NT2/D1 (cell line): ENCODE measurements at regions not wholly inside any gene's neighbourhood (a gene's known extent, or its start where the extent isn't known, plus 50 kb on each side); places are given as distances from the start of the nearest gene placed in this dataset.
"Not testable (repeated sequence)": the region's sequence is repeated elsewhere in the genome, so short reads cannot be mapped to it uniquely, and the experiment has no call there.

Experiments
- DNase-seq: peaks from one replicate; pipeline ENCODE4 v3.0.0-alpha.2; 2011; ENCODE audit warnings: low read depth, low spot score
- H3K27me3 ChIP-seq: 2 replicates; pipeline ENCODE4 v1.6.0; 2011; ENCODE audit warnings: mild to moderate bottlenecking; ENCODE audit not compliant: insufficient read length, insufficient read depth
- H3K36me3 ChIP-seq: 2 replicates; pipeline ENCODE4 v1.6.1; 2011; ENCODE audit warnings: mild to moderate bottlenecking, low read length, mixed read lengths; ENCODE audit not compliant: insufficient read depth, insufficient read length
- H3K4me1 ChIP-seq: 2 replicates; pipeline ENCODE4 v1.5.1; 2011; ENCODE audit not compliant: insufficient read depth, insufficient read length
- H3K4me3 ChIP-seq: 2 replicates; pipeline ENCODE4 v1.5.1; 2011; ENCODE audit warnings: low read depth; ENCODE audit not compliant: insufficient read length
- H3K9ac ChIP-seq: 2 replicates; pipeline ENCODE4 v1.6.0; 2011; ENCODE audit warnings: low read depth; ENCODE audit not compliant: insufficient read length
- H3K9me3 ChIP-seq: 2 replicates; pipeline ENCODE4 v1.5.1; 2011; ENCODE audit warnings: mild to moderate bottlenecking, low read length; ENCODE audit not compliant: insufficient read depth
- SUZ12 ChIP-seq: IDR thresholded peaks from 2 replicates; pipeline ENCODE4 v1.6.1; 2011; ENCODE audit not compliant: insufficient read length, insufficient read depth; ENCODE audit errors: extremely low read depth
- YY1 ChIP-seq: IDR thresholded peaks from 2 replicates; pipeline ENCODE4 v1.6.1; 2011; ENCODE audit not compliant: insufficient read length, insufficient read depth
- ZNF274 ChIP-seq: IDR thresholded peaks from 2 replicates; pipeline ENCODE4 v1.6.1; 2011; ENCODE audit warnings: mild to moderate bottlenecking, low read depth, low read length

- DNase-seq, result no peak
- H3K36me3 ChIP-seq, result no peaks in the 10 kb centered on the region
- no peaks in the 10 kb centered on the region for H3K4me1 ChIP-seq
- no peak overlapping the region for H3K4me3 ChIP-seq
- no peak overlapping the region for H3K9ac ChIP-seq
- no peaks in the 10 kb centered on the region for H3K27me3 ChIP-seq
- TF ChIP-seq SUZ12 (no peak), ZNF274 (no peak), YY1 (no peak)
- H3K9me3 ChIP-seq, result no peaks in the 10 kb centered on the region
Measured at GRCh38 chr16:52920331-52920730, 132.4 kb downstream of the CHD9NB start.

- Histone ChIP-seq H3K9ac (no peak overlapping the region), H3K4me1 (no peaks in the 10 kb centered on the region), H3K36me3 (no peaks in the 10 kb centered on the region), H3K9me3 (no peaks in the 10 kb centered on the region), H3K4me3 (no peak overlapping the region), H3K27me3 (no peaks in the 10 kb centered on the region)
- DNase-seq, result no peak
- TF ChIP-seq ZNF274 (no peak), SUZ12 (no peak), YY1 (no peak)
Measured at GRCh38 chr16:52914428-52914827, 138.3 kb downstream of the CHD9NB start.

- Histone ChIP-seq H3K9me3 (no peaks in the 10 kb centered on the region), H3K4me1 (no peaks in the 10 kb centered on the region), H3K27me3 (no peaks in the 10 kb centered on the region), H3K36me3 (no peaks in the 10 kb centered on the region), H3K4me3 (no peak overlapping the region), H3K9ac (no peak overlapping the region)
- DNase-seq, result peak; percentile 81
- no peak for TF ChIP-seq SUZ12
- TF ChIP-seq ZNF274, result no peak
- TF ChIP-seq YY1, result no peak
Measured at GRCh38 chr16:52912565-52913173, 140.0 kb downstream of the CHD9NB start.

GRCh38 chr16:52908057-52908456, 144.6 kb downstream of the CHD9NB start:
- not testable (repeated sequence) for H3K9ac ChIP-seq, DNase-seq, H3K4me3 ChIP-seq, H3K4me1 ChIP-seq, H3K27me3 ChIP-seq, H3K36me3 ChIP-seq, H3K9me3 ChIP-seq

GRCh38 chr16:52906281-52906680, 146.4 kb downstream of the CHD9NB start:
- TF ChIP-seq YY1 (no peak), SUZ12 (no peak), ZNF274 (no peak)
- H3K36me3 ChIP-seq, result no peaks in the 10 kb centered on the region
- H3K4me1 ChIP-seq, result no peaks in the 10 kb centered on the region
- H3K27me3 ChIP-seq, result no peaks in the 10 kb centered on the region
- DNase-seq, result no peak
- H3K9me3 ChIP-seq, result no peaks in the 10 kb centered on the region
- H3K9ac ChIP-seq, result no peak overlapping the region
- no peak overlapping the region for H3K4me3 ChIP-seq

GRCh38 chr16:52896478-52897164, 156.1 kb downstream of the CHD9NB start:
- DNase-seq, result no peak
- Histone ChIP-seq H3K27me3 (no peaks in the 10 kb centered on the region), H3K9ac (no peak overlapping the region), H3K4me1 (no peaks in the 10 kb centered on the region), H3K4me3 (no peak overlapping the region), H3K36me3 (no peaks in the 10 kb centered on the region), H3K9me3 (no peaks in the 10 kb centered on the region)
- no peak for TF ChIP-seq ZNF274

- H3K4me1 ChIP-seq, result peaks cover 2% of the 10 kb centered on the region
- peak; percentile 59 for DNase-seq
Measured at GRCh38 chr16:52874042-52874441, 178.7 kb downstream of the CHD9NB start.

More at GRCh38 chr16:52874042-52874441, 178.7 kb downstream of the CHD9NB start:
- Histone ChIP-seq H3K9me3 (peaks cover 5% of the 10 kb centered on the region; the same call in 1 of the 2 replicates), H3K4me3 (no peak overlapping the region), H3K27me3 (no peaks in the 10 kb centered on the region), H3K36me3 (no peaks in the 10 kb centered on the region), H3K9ac (no peak overlapping the region)
- TF ChIP-seq YY1 (no peak), ZNF274 (no peak), SUZ12 (no peak)
